ENCODE measurements at regions not wholly inside any gene's neighbourhood (a gene's known extent, or its start where the extent isn't known, plus 50 kb on each side); places are given as distances from the start of the nearest gene placed in this dataset.
A peak's percentile ranks its signal among the peaks of the same experiment; 100 is the strongest.

- no peak for DNase-seq (ENCODE audit: extremely low read depth, low read depth)
- no peak for TF ChIP-seq CTCF (IDR thresholded peaks at IDR 0.05; ENCODE audit: low read depth, low read length)
Measured at GRCh38 chr5:142221091-142221860, 103.5 kb downstream of the SPRY4 start.

GRCh38 chr5:142219146-142219545, 105.7 kb downstream of the SPRY4 start:
- no peak for TF ChIP-seq CTCF (IDR thresholded peaks at IDR 0.05; ENCODE audit: low read depth, low read length)
- no peak for DNase-seq (ENCODE audit: extremely low read depth, low read depth)

- DNase-seq (ENCODE audit: extremely low read depth, low read depth), result no peak
- no peak for TF ChIP-seq CTCF (IDR thresholded peaks at IDR 0.05; ENCODE audit: low read depth, low read length)
Measured at GRCh38 chr5:142216931-142217330, 107.9 kb downstream of the SPRY4 start.

GRCh38 chr5:142215915-142216681, 107.5 kb downstream of the NDFIP1 start:
- TF ChIP-seq CTCF (IDR thresholded peaks at IDR 0.05; ENCODE audit: low read depth, low read length), result no peak
- peak; percentile 94 for DNase-seq (ENCODE audit: extremely low read depth, low read depth)

GRCh38 chr5:142213077-142213476, 104.5 kb downstream of the NDFIP1 start:
- DNase-seq (ENCODE audit: extremely low read depth, low read depth), result no peak
- TF ChIP-seq CTCF (IDR thresholded peaks at IDR 0.05; ENCODE audit: low read depth, low read length), result no peak

GRCh38 chr5:142211918-142212317, 103.3 kb downstream of the NDFIP1 start:
- DNase-seq (ENCODE audit: extremely low read depth, low read depth), result no peak
- TF ChIP-seq CTCF (IDR thresholded peaks at IDR 0.05; ENCODE audit: low read depth, low read length), result no peak

GRCh38 chr5:142210864-142211412, 102.4 kb downstream of the NDFIP1 start:
- no peak for DNase-seq (ENCODE audit: extremely low read depth, low read depth)
- TF ChIP-seq CTCF (IDR thresholded peaks at IDR 0.05; ENCODE audit: low read depth, low read length), result no peak
